GM12801 (cell line): ENCODE measurements at regions not wholly inside any gene's neighbourhood (a gene's known extent, or its start where the extent isn't known, plus 50 kb on each side); places are given as distances from the start of the nearest gene placed in this dataset.

Experiments
- TF ChIP-seq, protein P1 (sequence below): IDR thresholded peaks from one replicate; pipeline ENCODE4 v1.5.1; 2011; ENCODE audit warnings: control low read depth; ENCODE audit not compliant: insufficient read length; ENCODE audit errors: extremely low read depth

GRCh38 chr4:179631321-179631720 is 2189.1 kb upstream of the AGA start:
- TF ChIP-seq, protein P1, sequence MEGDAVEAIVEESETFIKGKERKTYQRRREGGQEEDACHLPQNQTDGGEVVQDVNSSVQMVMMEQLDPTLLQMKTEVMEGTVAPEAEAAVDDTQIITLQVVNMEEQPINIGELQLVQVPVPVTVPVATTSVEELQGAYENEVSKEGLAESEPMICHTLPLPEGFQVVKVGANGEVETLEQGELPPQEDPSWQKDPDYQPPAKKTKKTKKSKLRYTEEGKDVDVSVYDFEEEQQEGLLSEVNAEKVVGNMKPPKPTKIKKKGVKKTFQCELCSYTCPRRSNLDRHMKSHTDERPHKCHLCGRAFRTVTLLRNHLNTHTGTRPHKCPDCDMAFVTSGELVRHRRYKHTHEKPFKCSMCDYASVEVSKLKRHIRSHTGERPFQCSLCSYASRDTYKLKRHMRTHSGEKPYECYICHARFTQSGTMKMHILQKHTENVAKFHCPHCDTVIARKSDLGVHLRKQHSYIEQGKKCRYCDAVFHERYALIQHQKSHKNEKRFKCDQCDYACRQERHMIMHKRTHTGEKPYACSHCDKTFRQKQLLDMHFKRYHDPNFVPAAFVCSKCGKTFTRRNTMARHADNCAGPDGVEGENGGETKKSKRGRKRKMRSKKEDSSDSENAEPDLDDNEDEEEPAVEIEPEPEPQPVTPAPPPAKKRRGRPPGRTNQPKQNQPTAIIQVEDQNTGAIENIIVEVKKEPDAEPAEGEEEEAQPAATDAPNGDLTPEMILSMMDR, result no peak

DNA sequence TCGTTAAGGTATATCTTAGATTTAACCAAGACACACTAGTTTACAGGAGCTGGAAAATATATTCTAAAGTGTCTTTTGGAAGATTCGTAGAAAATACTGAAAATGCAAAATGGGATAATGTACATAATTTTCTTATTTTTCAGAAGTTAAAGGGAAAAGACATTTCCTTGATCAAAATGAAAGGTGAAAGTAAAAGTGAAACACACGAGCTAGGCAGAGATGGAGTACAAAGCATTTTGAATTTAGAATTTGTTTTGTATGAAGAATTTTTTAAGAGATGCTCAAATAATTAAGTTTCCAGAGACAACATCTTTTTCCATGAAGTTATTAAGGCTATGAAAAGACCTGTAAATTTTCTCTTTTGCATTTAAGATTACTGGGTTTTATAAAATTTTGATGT is 2192.6 kb upstream of the AGA start:
- TF ChIP-seq, protein P1, result no peak

- TF ChIP-seq, protein P1, result no peak
Measured at GRCh38 chr4:179662522-179662921, 2220.3 kb upstream of the AGA start.

- TF ChIP-seq, protein P1, result no peak
Measured at GRCh38 chr4:179663641-179664429, 2221.6 kb upstream of the AGA start.

- TF ChIP-seq, protein P1, result no peak
Measured at GRCh38 chr4:179664430-179665027, 2222.3 kb upstream of the AGA start.

GRCh38 chr4:179666226-179666625 is 2224.0 kb upstream of the AGA start:
- TF ChIP-seq, protein P1, result no peak

GRCh38 chr4:179671609-179672008 is 2229.4 kb upstream of the AGA start:
- TF ChIP-seq, protein P1, result no peak
